GM12875 (cell line): ENCODE measurements at regions not wholly inside any gene's neighbourhood (a gene's known extent, or its start where the extent isn't known, plus 50 kb on each side); places are given as distances from the start of the nearest gene placed in this dataset.
"Not testable (repeated sequence)": the region's sequence is repeated elsewhere in the genome, so short reads cannot be mapped to it uniquely, and the experiment has no call there.

ENCODE experiments used
- H3K4me3 ChIP-seq: one replicate; pipeline ENCODE4 v1.5.1; 2011; ENCODE audit warnings: low read depth, low read length, control low read depth
- CTCF ChIP-seq: IDR thresholded peaks from 2 replicates; pipeline ENCODE4 v1.5.1; 2011; ENCODE audit warnings: low read depth, mild to moderate bottlenecking, control low read depth, inconsistent platforms, low read length, moderate library complexity, borderline replicate concordance; ENCODE audit not compliant: insufficient read depth

GRCh38 chr10:22837351-22837750 lies 90.5 kb upstream of the ARMC3 start:
- no peak overlapping the region for H3K4me3 ChIP-seq
- no peak for TF ChIP-seq CTCF

- no peak for TF ChIP-seq CTCF
- no peak overlapping the region for H3K4me3 ChIP-seq
Measured at GRCh38 chr10:22834471-22834870, 93.4 kb upstream of the ARMC3 start.

- TF ChIP-seq CTCF, result no peak
Measured at GRCh38 chr10:22833781-22834180, 94.1 kb upstream of the ARMC3 start.

GRCh38 chr10:22833353-22833752 lies 94.5 kb upstream of the ARMC3 start:
- no peak for TF ChIP-seq CTCF
- H3K4me3 ChIP-seq, result no peak overlapping the region

More at GRCh38 chr10:22833781-22834180, 94.1 kb upstream of the ARMC3 start:
- H3K4me3 ChIP-seq, result no peak overlapping the region

- TF ChIP-seq CTCF, result no peak
- no peak overlapping the region for H3K4me3 ChIP-seq
Measured at GRCh38 chr10:22832851-22833250, 95.0 kb upstream of the ARMC3 start.

- H3K4me3 ChIP-seq, result no peak overlapping the region
- TF ChIP-seq CTCF, result no peak
Measured at GRCh38 chr10:22832066-22832602, 95.7 kb upstream of the ARMC3 start.

- TF ChIP-seq CTCF, result no peak
- no peak overlapping the region for H3K4me3 ChIP-seq
Measured at GRCh38 chr10:22831586-22831985, 96.3 kb upstream of the ARMC3 start.

GRCh38 chr10:22828712-22829111 lies 99.1 kb upstream of the ARMC3 start:
- not testable (repeated sequence) for H3K4me3 ChIP-seq
